Stomach (tissue), 8 donors: ENCODE measurements at regions not wholly inside any gene's neighbourhood (a gene's known extent, or its start where the extent isn't known, plus 50 kb on each side); places are given as distances from the start of the nearest gene placed in this dataset.

ENCODE experiments used
- DNase-seq, 2 donors: peaks; one replicate each; pipeline versions ENCODE4 v3.0.0 to v3.0.0-alpha.2; 2013 to 2019
- H3K27ac ChIP-seq, 5 donors: fragments of 200-600 bp in 4 of 5; sonication (generic) in 4 of 5; one replicate each; pipeline ENCODE4 v1.5.1; 2013 to 2019; ENCODE audit warnings: mild to moderate bottlenecking in 1 of 5, moderate library complexity in 1 of 5
- H3K27me3 ChIP-seq, 3 donors: fragments of 200-600 bp; sonication (generic); one replicate each; pipeline ENCODE4 v1.5.1; 2017 to 2019; ENCODE audit warnings: mixed run types in 1 of 3
- H3K36me3 ChIP-seq, 4 donors: fragments of 200-600 bp; sonication (generic); 1 replicate in 3 of 4; 2 replicates in 1 of 4; pipeline ENCODE4 v1.5.1; 2016 to 2019
- H3K4me1 ChIP-seq, 4 donors: fragments of 200-600 bp; sonication (generic); one replicate each; pipeline ENCODE4 v1.5.1; 2016 to 2019
- H3K4me3 ChIP-seq, 4 donors: fragments of 200-600 bp; sonication (generic) in 3 of 4; one replicate each; pipeline ENCODE4 v1.5.1; 2016 to 2019; ENCODE audit warnings: mild to moderate bottlenecking in 1 of 4
- H3K9me3 ChIP-seq, 4 donors: fragments of 200-600 bp; sonication (generic); one replicate each; pipeline ENCODE4 v1.5.1; 2016 to 2019
- EP300 ChIP-seq: sonication (generic); formaldehyde crosslinking; IDR thresholded peaks from one replicate; pipeline ENCODE4 v1.6.1; 2017; ENCODE audit warnings: antibody characterized with exemption
- POLR2A ChIP-seq, 4 donors: fragments of 450-650 bp; IDR thresholded peaks; one replicate each; pipeline ENCODE4 v1.6.1; 2016; ENCODE audit warnings: antibody characterized with exemption in 4 of 4, control low read depth in 2 of 4, mild to moderate bottlenecking in 1 of 4, moderate library complexity in 1 of 4
- POLR2AphosphoS5 ChIP-seq, 3 donors: sonication (generic); formaldehyde crosslinking; IDR thresholded peaks; one replicate each; pipeline ENCODE4 v1.6.1; 2016; ENCODE audit warnings: antibody characterized with exemption in 3 of 3
- WGBS, 5 donors: extraction: QIAGEN DNeasy Blood & Tissue Kit in 3 of 5; methylation state at CpG; one replicate each; pipeline versions ENCODE4 v1.1.5 to v1.1.7; 2013 to 2018; 5-methylcytosine and 5-hydroxymethylcytosine counted together
- intact Hi-C: fragments of 100-400 bp; cut with DNase I; formaldehyde crosslinking; loops from one replicate; pipeline ENCODE4 v1.15.1; 2023; ENCODE audit warnings: low total_unique reads
- TF ChIP-seq, protein P1 (sequence below), 7 experiments: fragments of 450-650 bp in 4 of 7; fragments of 200-600 bp in 3 of 7; sonication (generic) in 3 of 7; IDR thresholded peaks; one replicate each; pipeline ENCODE4 v1.5.1; 2016 to 2019; ENCODE audit warnings: antibody characterized with exemption in 7 of 7, control low read depth in 2 of 7, mild to moderate bottlenecking in 1 of 7
- donor health status: healthy with polysubstance abuse.
- donor health status: Bipolar disorder and iron deficiency.
- donor health status: healthy.

DNA sequence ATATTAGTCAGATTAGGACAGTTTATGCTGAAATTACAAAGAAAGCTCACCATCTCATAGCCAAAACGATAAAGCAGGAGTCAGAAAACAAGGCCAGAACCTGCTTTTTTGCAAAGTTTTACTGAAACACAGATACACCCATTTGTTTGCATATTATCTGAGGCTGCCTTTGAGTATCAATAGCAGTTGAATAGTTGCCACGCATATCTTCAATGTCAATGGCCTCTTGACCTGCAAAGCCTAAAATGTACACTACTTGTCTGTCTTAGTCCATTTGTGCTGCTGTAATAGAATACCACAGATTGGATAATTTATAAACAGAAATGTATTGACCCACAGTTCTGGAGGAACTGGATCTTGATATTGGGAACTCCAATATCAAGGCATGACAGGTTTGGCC, 94.1 kb upstream of the NT5E start:
- H3K4me1 ChIP-seq, result peaks cover 0 to 12% (median 4%) of the 10 kb centered on the region in 4 donors
- no peaks in the 10 kb centered on the region for H3K36me3 ChIP-seq
- no peak overlapping the region for H3K4me3 ChIP-seq
- H3K27me3 ChIP-seq, result no peaks in the 10 kb centered on the region
- no peak overlapping the region for H3K27ac ChIP-seq
- no peaks in the 10 kb centered on the region for H3K9me3 ChIP-seq
- intact Hi-C loops, result no loop called here
- TF ChIP-seq, protein P1, sequence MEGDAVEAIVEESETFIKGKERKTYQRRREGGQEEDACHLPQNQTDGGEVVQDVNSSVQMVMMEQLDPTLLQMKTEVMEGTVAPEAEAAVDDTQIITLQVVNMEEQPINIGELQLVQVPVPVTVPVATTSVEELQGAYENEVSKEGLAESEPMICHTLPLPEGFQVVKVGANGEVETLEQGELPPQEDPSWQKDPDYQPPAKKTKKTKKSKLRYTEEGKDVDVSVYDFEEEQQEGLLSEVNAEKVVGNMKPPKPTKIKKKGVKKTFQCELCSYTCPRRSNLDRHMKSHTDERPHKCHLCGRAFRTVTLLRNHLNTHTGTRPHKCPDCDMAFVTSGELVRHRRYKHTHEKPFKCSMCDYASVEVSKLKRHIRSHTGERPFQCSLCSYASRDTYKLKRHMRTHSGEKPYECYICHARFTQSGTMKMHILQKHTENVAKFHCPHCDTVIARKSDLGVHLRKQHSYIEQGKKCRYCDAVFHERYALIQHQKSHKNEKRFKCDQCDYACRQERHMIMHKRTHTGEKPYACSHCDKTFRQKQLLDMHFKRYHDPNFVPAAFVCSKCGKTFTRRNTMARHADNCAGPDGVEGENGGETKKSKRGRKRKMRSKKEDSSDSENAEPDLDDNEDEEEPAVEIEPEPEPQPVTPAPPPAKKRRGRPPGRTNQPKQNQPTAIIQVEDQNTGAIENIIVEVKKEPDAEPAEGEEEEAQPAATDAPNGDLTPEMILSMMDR (IDR thresholded peaks at IDR 0.05), result no peak
- TF ChIP-seq POLR2A (IDR thresholded peaks at IDR 0.05), result no peak
- TF ChIP-seq POLR2AphosphoS5 (IDR thresholded peaks at IDR 0.05), result no peak
- no peak for TF ChIP-seq EP300
- WGBS, 5 donors, result 62 to 65% (median 62%) methylated on average over 2 of the region's 2 CpGs
- no peak for DNase-seq

DNA sequence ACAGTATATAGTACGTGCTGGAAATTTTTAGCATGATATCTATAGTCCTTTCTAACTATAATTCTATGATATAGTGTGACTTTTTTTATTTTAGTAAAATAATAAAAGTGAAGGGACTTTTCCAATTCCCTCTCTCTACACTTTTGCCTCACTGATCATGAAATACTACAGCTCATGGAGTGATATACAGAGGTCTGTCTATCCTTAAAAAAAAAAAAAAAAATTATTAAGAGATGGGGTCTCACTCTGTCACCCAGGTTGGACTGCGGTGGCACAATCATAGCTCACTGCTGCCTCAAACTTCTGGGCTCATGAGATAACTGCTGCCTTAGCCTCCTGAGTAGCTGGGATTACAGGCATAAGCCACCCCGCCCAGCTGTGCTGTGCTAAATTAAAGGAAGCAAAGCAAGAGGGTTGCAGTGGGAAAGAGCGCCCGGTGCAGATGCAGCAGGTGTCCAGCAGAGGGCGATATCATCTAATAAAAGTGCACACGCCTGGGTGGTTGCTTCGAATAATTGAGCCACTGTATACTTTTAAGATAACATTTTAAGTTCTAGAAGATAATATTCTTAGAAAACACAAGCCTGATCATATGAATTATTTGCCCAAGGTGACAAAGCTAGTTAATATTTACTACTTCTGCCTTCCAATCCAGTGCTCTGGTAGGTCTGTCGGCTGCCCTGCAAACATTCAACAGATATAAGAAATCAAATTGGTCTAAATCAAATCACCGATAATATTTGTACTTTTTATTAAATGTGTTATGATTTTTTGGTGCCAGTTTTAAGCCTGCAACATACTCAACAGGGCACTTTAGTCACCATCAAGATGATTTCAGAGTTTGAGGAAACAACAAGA, 94.9 kb upstream of the NT5E start:
- no peaks in the 10 kb centered on the region for H3K36me3 ChIP-seq
- H3K4me3 ChIP-seq, result no peak overlapping the region
- peaks cover 0 to 11% (median 4%) of the 10 kb centered on the region in 4 donors for H3K4me1 ChIP-seq
- no peaks in the 10 kb centered on the region for H3K9me3 ChIP-seq
- 16 to 23% (median 19%) methylated on average over 10 of the region's 10 CpGs for WGBS, 5 donors
- peak; percentile 84 to 88 for DNase-seq
- intact Hi-C loops, result loop anchor here (5.0 kb wide), 1 partner anchor 127 kb away; no protein-coding TSS in a partner anchor
- H3K27ac ChIP-seq, result no peak overlapping the region
- TF ChIP-seq POLR2A (IDR thresholded peaks at IDR 0.05), result no peak
- peak in 1 of 3 donors; percentile 64 for TF ChIP-seq POLR2AphosphoS5 (IDR thresholded peaks at IDR 0.05)
- TF ChIP-seq, protein P1 (IDR thresholded peaks at IDR 0.05), result peak in 6 of 7 experiments; percentile 68 to 99 (median 96)
- no peak for TF ChIP-seq EP300
- H3K27me3 ChIP-seq, result no peaks in the 10 kb centered on the region

DNA sequence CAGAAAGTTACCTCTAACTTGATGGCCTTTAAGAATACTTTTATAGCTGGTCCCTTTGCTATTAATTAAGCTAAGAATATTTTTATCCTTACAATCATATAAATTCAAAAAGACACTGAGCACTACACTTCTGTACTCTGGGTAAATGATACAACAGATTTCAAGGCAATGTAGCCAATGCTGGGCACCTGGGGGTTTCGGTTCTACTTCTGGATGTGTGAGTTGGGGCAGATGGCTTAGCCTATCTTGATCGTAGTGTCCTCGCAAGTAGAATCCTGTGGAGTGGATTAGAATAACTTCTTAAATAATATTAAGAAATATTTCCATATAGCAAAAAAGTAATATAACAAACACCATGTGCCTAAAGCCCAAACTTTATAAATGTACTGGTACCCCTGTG, 96.9 kb upstream of the NT5E start:
- intact Hi-C loops, result loop anchor here (5.0 kb wide), 1 partner anchor 129 kb away; no protein-coding TSS in a partner anchor
- 92 to 96% (median 95%) methylated on average over 3 of the region's 3 CpGs for WGBS, 5 donors

DNA sequence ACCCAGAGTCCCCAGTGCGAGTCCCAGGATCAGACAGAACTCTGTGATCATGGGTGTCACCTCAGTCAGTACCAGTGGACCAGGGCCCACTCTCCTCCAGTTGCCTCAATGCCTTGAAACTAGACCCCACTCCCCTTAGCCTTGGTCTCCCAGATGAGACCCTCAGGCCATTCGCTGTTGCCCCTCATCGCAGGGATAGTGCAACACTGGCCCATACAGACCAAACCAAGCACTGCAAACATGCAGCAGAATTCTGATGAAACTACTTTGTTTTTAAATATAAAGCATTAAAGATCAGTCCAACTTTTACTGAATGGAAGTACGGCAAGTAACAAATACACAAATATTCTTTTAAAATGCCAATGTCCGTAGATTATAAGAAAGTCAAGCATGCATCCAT, 101.2 kb upstream of the NT5E start:
- intact Hi-C loops, result no loop called here
- TF ChIP-seq POLR2AphosphoS5 (IDR thresholded peaks at IDR 0.05) (no peak), POLR2A (IDR thresholded peaks at IDR 0.05) (no peak), EP300 (no peak)
- TF ChIP-seq, protein P1 (IDR thresholded peaks at IDR 0.05), result no peak

More for the DNA sequence above, 96.9 kb upstream of the NT5E start:
- Histone ChIP-seq H3K27me3 (no peaks in the 10 kb centered on the region), H3K9me3 (no peaks in the 10 kb centered on the region), H3K4me1 (peaks cover 0 to 11% (median 4%) of the 10 kb centered on the region in 4 donors), H3K36me3 (no peaks in the 10 kb centered on the region), H3K4me3 (no peak overlapping the region), H3K27ac (no peak overlapping the region)
- DNase-seq, result no peak
- TF ChIP-seq POLR2A (IDR thresholded peaks at IDR 0.05) (no peak), POLR2AphosphoS5 (IDR thresholded peaks at IDR 0.05) (no peak), EP300 (no peak)
- TF ChIP-seq, protein P1 (IDR thresholded peaks at IDR 0.05), result no peak

More for the DNA sequence above, 101.2 kb upstream of the NT5E start:
- Histone ChIP-seq H3K27me3 (no peaks in the 10 kb centered on the region), H3K36me3 (no peaks in the 10 kb centered on the region), H3K9me3 (no peaks in the 10 kb centered on the region), H3K27ac (no peak overlapping the region), H3K4me3 (no peak overlapping the region), H3K4me1 (no peaks in the 10 kb centered on the region)
- 80 to 98% (median 89%) methylated on average over 5 of the region's 5 CpGs for WGBS, 5 donors
- DNase-seq, result no peak
